Body of pancreas (tissue), 4 donors: ENCODE measurements at regions not wholly inside any gene's neighbourhood (a gene's known extent, or its start where the extent isn't known, plus 50 kb on each side); places are given as distances from the start of the nearest gene placed in this dataset.

ENCODE experiments used
- POLR2A ChIP-seq, 3 donors: fragments of 450-650 bp; IDR thresholded peaks; one replicate each; pipeline ENCODE4 v1.6.1; 2016; ENCODE audit warnings: antibody characterized with exemption in 3 of 3, mild to moderate bottlenecking in 2 of 3
- TF ChIP-seq, protein P1 (sequence below), 7 experiments: fragments of 450-650 bp in 4 of 7; fragments of 200-600 bp in 3 of 7; sonication (generic) in 3 of 7; IDR thresholded peaks; one replicate each; pipeline ENCODE4 v1.5.1; 2016 to 2019; ENCODE audit warnings: antibody characterized with exemption in 7 of 7

DNA sequence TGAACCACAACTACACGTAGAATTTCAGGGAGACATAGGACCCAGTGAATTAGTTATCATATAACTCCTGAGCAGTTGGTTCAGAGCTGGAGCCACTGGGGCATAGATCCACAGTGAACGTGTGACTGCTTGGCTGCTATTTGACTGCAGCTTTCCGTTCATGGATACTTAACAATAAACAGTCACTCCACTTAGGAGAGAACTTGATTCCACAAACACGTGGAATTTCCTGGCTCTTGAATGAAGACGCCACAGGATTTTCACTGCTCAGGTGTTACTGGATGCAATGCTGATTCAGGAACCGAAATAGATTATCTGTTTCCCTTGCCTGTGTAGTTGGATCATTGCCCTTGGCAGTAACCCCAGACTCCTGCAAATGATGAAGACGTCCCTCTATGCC lies 679.1 kb upstream of the ZEB2 start:
- TF ChIP-seq POLR2A (IDR thresholded peaks at IDR 0.05) = no peak
- TF ChIP-seq, protein P1, sequence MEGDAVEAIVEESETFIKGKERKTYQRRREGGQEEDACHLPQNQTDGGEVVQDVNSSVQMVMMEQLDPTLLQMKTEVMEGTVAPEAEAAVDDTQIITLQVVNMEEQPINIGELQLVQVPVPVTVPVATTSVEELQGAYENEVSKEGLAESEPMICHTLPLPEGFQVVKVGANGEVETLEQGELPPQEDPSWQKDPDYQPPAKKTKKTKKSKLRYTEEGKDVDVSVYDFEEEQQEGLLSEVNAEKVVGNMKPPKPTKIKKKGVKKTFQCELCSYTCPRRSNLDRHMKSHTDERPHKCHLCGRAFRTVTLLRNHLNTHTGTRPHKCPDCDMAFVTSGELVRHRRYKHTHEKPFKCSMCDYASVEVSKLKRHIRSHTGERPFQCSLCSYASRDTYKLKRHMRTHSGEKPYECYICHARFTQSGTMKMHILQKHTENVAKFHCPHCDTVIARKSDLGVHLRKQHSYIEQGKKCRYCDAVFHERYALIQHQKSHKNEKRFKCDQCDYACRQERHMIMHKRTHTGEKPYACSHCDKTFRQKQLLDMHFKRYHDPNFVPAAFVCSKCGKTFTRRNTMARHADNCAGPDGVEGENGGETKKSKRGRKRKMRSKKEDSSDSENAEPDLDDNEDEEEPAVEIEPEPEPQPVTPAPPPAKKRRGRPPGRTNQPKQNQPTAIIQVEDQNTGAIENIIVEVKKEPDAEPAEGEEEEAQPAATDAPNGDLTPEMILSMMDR (IDR thresholded peaks at IDR 0.05) = no peak
